NCI-H2196 (cell line): ENCODE measurements at regions not wholly inside any gene's neighbourhood (a gene's known extent, or its start where the extent isn't known, plus 50 kb on each side); places are given as distances from the start of the nearest gene placed in this dataset.

Source experiments
- DNase-seq: peaks from one replicate; lab custom pipeline; 2025; ENCODE audit not compliant: unreplicated experiment; lab: John Stamatoyannopoulos, UW

DNA sequence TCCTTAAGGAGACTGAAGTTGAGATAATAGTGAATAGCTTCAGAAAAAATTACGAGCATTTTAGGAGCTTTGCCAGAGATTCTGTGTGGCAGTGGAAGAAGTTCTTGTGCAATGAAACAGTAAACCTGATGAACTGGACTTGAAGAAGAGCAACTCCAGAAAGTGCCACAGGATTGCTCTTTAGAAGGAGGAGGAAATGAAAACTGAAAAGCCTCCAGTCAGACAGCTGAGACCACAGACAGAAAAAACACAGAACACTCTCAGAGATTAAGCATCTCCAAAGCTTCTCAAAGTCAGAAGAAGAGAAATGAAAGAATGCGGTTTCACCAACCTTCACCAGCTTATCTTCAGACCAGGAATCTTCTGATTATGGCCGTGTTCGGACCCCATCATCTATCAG is 329.7 kb upstream of the CNTNAP5 start:
- DNase-seq, result no peak

- DNase-seq, result no peak
These were observed 329.1 kb upstream of the CNTNAP5 start for GRCh38 chr2:123696021-123696420.

- no peak for DNase-seq
These were observed 328.2 kb upstream of the CNTNAP5 start for GRCh38 chr2:123696799-123697410.

- DNase-seq, result no peak
These were observed 309.6 kb upstream of the CNTNAP5 start for GRCh38 chr2:123715467-123715982.

GRCh38 chr2:123717636-123718334 is 307.3 kb upstream of the CNTNAP5 start:
- DNase-seq, result no peak

- no peak for DNase-seq
These were observed 304.3 kb upstream of the CNTNAP5 start for GRCh38 chr2:123720760-123721159.

DNA sequence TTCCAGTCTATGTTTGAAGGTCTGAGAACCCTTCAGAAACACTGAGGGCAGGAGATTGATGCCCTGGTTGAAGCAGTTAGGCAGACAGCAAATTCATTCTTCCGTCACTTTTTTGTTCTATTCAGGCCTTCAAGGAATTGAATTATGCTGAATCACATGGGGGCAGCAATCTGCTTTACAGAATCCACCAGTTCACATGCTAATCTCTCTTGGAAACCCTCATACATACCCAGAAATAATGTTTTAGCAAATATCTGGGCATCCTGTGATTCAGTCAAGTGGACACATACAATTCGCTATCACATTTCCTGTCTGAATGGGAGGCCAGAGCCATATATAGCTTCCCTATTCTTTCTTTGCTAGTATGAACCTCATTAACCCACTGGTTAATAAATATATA is 301.4 kb upstream of the CNTNAP5 start:
- no peak for DNase-seq

DNA sequence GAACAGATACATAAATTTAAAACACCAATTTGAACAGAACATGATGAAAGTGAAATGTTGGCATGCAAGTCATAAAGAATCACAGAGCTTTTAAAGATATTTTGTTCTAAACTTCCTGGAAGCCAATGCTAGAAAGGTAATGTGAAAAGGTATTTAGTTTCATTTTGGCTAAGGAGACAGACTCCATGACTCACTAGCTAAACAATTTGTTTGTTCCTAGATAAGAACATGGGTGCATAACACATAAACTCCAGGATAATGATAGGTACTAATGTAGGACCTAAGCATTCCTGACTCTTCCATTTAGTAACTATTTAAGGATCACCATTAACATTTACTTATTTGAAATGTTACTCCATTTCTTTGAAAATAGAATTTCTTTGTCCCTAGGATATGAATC is 292.5 kb upstream of the CNTNAP5 start:
- peak; percentile 72 for DNase-seq

DNA sequence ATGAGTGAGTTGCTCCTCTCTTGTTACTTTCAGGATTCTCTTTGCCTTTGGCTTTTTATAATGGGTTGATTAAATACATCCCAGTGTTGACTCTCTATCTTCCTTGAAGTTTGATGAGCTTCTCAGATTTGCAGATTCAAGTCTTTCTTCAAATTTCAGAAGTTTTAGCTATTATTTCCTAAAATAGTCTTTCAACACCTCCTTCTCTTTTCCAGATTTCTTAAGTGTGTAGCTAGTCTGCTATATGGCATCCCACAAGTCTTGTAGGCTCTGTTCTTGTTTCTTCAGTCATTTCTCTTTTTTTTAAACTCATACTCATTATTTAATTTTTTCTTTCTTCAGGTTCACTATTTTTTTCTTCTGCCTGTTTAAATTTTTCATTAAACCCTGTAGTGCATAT is 287.7 kb upstream of the CNTNAP5 start:
- DNase-seq, result no peak

DNA sequence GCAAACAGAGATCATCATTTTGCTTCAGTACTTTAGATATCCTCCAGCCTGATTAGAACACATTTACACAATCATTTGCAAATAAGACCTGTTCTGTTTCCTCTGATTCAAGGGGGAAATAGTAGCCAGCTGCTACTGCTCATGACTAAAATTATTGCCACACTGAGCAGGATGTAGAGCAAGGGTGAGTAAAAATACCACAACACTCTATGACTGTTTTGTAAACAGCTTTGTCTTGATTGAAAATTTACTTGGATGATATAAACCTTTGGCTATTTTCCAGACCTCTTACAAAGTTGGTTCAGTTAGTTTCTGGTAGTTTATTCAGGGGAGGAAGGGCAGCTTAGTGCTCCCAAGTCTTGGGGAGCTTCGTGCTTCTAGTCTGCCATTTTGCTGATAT is 286.4 kb upstream of the CNTNAP5 start:
- DNase-seq, result peak; percentile 21

- DNase-seq, result no peak
These were observed 279.1 kb upstream of the CNTNAP5 start for GRCh38 chr2:123746006-123746405.

DNA sequence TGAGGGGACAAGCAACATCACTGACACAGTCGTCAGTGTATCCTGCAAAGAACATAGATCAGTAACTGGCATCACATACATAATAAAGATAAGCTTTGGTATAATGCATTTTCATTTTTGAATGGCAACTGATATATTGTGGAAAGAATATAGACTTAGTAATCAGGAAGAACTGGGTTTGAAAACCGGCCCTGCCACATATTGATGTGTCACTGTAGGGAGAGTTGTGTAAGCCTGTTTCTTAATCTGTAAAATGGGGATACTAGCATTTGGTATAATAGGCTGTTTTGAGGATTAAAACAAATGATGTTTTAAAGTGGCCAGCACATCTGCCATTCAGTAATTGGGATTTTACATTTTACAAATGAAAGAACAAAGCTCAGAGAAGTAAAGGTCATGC is 277.8 kb upstream of the CNTNAP5 start:
- DNase-seq, result no peak

DNA sequence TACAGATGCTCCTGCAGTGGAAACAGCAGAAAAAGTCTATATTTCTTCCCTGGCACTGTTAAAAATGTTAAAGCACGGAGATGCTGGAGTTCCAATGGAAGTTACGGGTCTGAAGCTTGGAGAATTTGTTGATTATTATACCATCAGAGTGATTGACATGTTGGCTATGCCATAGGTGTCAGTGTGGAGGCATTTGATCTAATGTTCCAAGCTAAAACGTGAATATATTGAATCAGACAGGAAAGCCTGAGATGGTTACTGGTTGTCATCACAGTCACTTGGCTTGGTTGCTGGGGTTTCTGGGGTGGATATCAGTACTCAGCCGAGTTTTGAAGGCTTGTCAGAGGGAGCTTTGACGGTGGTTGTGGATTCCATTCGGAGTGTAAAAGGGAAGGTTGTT is 262.9 kb upstream of the CNTNAP5 start:
- DNase-seq, result no peak

- no peak for DNase-seq
These were observed 256.9 kb upstream of the CNTNAP5 start for GRCh38 chr2:123768233-123768632.

GRCh38 chr2:123769001-123769400 is 256.1 kb upstream of the CNTNAP5 start:
- DNase-seq, result no peak

- no peak for DNase-seq
These were observed 253.9 kb upstream of the CNTNAP5 start for GRCh38 chr2:123770996-123771720.

DNA sequence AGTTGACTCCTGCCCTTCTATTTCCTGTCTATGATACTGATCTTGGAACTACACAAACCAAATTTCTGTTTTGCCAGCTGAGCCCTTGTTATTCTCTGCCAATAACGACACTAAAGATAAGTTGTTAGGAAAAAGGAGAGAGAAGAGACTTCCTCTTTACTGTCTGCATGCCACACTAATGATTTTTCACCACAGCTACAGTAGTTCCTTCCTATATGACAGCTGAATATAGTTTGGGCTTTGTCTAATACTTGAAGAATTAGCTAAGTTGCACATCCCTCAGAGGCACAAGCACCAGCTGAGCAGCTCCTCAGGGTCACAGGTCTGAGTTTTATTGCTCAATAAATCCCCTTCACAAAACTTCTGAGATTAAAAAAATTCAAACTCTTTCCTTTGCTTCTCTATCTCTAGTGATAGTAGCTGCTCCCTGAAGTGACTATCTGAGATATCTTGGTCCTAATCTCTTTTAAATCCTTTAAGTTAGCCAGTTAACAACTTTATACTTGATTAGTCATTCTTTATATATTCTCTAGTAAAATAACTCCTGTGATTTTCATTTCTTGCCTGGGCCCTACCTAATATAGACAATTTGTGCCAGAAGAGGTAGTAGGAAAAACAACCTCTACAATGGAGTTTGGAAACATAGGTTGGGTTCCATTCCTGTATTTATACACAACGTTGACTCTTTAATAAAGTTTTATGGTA is 253.0 kb upstream of the CNTNAP5 start:
- no peak for DNase-seq

- no peak for DNase-seq
These were observed 248.0 kb upstream of the CNTNAP5 start for GRCh38 chr2:123777116-123777515.

- DNase-seq, result no peak
These were observed 241.9 kb upstream of the CNTNAP5 start for GRCh38 chr2:123783164-123783563.

DNA sequence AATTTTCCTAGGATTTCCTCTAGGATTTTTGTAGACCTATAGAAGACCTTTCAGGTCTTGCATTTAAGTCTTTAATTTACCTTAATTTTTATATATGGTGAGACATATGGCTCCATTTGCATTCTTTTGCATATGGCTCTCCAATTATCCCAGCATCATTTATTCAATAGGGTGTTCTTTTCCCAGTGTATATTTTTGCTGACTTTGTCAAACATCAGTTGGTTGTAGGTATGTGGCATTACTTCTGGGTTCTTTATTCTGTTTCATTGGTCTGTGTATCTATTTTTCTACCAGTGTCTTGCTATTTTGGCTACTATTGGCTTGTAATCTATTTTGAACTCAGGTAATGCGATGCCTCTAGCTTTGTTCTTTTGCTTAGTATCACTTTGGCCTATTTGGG is 239.8 kb upstream of the CNTNAP5 start:
- DNase-seq, result no peak

DNA sequence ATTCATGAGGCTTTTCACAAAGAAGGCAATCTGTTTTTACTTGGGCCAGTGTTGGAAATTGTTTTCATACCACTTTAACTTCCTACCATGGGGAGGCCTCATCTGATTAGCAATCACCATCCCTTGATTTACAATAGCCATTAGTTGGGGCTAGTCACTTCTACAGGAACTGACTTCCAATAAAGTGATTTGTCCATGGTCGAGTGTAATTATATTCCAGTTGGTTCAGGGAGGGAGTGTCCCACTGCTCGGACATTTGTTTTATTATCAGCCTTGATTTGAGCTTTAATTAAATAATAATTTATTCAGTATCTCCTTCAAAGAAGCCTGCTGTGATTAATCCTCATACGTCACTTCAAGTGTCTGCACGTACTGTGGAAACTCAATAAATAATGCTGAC is 233.9 kb upstream of the CNTNAP5 start:
- DNase-seq, result no peak

DNA sequence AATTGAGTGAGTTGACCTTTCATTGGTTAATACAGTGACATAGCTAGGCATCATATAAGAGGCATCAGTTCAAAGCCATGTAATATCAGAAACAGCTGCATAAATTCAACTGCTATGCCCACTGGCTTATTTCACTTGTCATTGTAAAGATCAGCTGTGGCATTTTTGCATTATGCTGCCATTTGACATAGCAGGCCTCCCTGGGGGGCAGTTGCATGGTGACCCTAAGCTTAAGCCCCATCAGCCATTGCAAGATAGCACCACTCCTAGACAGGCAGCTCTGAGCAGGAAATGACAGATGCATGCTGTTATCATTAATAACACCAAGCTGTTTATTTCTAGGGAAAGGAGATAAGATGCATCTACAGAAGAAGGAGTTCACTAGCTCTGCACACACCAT is 233.4 kb upstream of the CNTNAP5 start:
- no peak for DNase-seq
